CD4-positive, alpha-beta T cell (primary cell): ENCODE measurements at regions not wholly inside any gene's neighbourhood (a gene's known extent, or its start where the extent isn't known, plus 50 kb on each side); places are given as distances from the start of the nearest gene placed in this dataset.
"Not testable (repeated sequence)": the region's sequence is repeated elsewhere in the genome, so short reads cannot be mapped to it uniquely, and the experiment has no call there.

Experiments used
- ATAC-seq: fragments of 200-7000 bp; cut with Tn5 transposase; one replicate; pipeline ENCODE4 v1.10.0; 2022; ENCODE audit warnings: mild to moderate bottlenecking; ENCODE audit not compliant: poor library complexity
- CTCF ChIA-PET: fragments of 350-600 bp; sonication (Branson Sonifier 250); formaldehyde crosslinking; loops from one replicate; lab custom pipeline; 2021; ENCODE audit warnings: antibody characterized with exemption, inconsistent platforms; lab: Charles Lee
- POLR2A ChIA-PET: fragments of 350-600 bp; sonication (Branson Sonifier 250); formaldehyde crosslinking; loops from one replicate; lab custom pipeline; 2021; ENCODE audit warnings: antibody characterized with exemption, inconsistent platforms; lab: Charles Lee
- DNase-seq, 14 experiments: peaks; one replicate each; pipeline ENCODE4 v3.0.0-alpha.2; 2013 to 2020; ENCODE audit warnings: mixed read lengths in 2 of 14
- H3K27ac ChIP-seq, 2 donors: one replicate each; pipeline versions ENCODE4 v1.5.1 to v1.7.0; 2013; ENCODE audit warnings: low read length in 2 of 2, low read depth in 1 of 2, mild to moderate bottlenecking in 1 of 2
- H3K27me3 ChIP-seq, 2 experiments: 1 replicate in 1 of 2; 2 replicates in 1 of 2; pipeline versions ENCODE4 v1.6.1 to v1.7.0; 2013; ENCODE audit warnings: low read length in 2 of 2, control low read depth in 1 of 2, mild to moderate bottlenecking in 1 of 2, moderate library complexity in 1 of 2; ENCODE audit not compliant: insufficient read depth in 2 of 2, control insufficient read depth in 1 of 2
- H3K36me3 ChIP-seq: one replicate; pipeline ENCODE4 v1.6.1; 2013; ENCODE audit warnings: low read length, control low read depth; ENCODE audit not compliant: insufficient read depth
- H3K4me1 ChIP-seq: one replicate; pipeline ENCODE4 v1.6.1; 2013; ENCODE audit warnings: low read length, control low read depth; ENCODE audit not compliant: insufficient read depth
- H3K4me3 ChIP-seq: one replicate; pipeline ENCODE4 v1.5.1; 2013; ENCODE audit warnings: mild to moderate bottlenecking, low read length, moderate library complexity
- H3K9me3 ChIP-seq, 2 experiments: 1 replicate in 1 of 2; 2 replicates in 1 of 2; pipeline versions ENCODE4 v1.6.1 to v1.7.0; 2013; ENCODE audit warnings: low read length in 2 of 2, mild to moderate bottlenecking in 2 of 2, control low read depth in 1 of 2, moderate library complexity in 1 of 2; ENCODE audit not compliant: control insufficient read depth in 1 of 2, insufficient read depth in 1 of 2
- H3K27ac Mint-ChIP-seq: one replicate; pipeline ENCODE4 v1.8.0; 2020; ENCODE audit warnings: mixed read lengths
- H3K27me3 Mint-ChIP-seq: one replicate; pipeline ENCODE4 v1.8.0; 2021; ENCODE audit warnings: mixed read lengths
- H3K36me3 Mint-ChIP-seq: one replicate; pipeline ENCODE4 v1.8.0; 2021; ENCODE audit warnings: low read depth, mixed read lengths
- H3K4me1 Mint-ChIP-seq: one replicate; pipeline ENCODE4 v1.8.0; 2021; ENCODE audit warnings: low read depth, mixed read lengths
- H3K4me3 Mint-ChIP-seq: one replicate; pipeline ENCODE4 v1.8.0; 2020; ENCODE audit warnings: mild to moderate bottlenecking, mixed read lengths
- H3K9me3 Mint-ChIP-seq: one replicate; pipeline ENCODE4 v1.8.0; 2020; ENCODE audit warnings: mixed read lengths
- intact Hi-C, 2 experiments: fragments of 100-400 bp; cut with DNase I in 1 of 2; cut with micrococcal nuclease in 1 of 2; formaldehyde crosslinking; loops; one replicate each; pipeline versions ENCODE4 v1.15.1 to v1.9.0; 2023 to 2025; cut with DNase I, micrococcal nuclease
- TF ChIP-seq, protein P1 (sequence below): fragments of 200-600 bp; IDR thresholded peaks from one replicate; pipeline ENCODE4 v1.8.0; 2022; ENCODE audit warnings: antibody characterized with exemption, mild to moderate bottlenecking

DNA sequence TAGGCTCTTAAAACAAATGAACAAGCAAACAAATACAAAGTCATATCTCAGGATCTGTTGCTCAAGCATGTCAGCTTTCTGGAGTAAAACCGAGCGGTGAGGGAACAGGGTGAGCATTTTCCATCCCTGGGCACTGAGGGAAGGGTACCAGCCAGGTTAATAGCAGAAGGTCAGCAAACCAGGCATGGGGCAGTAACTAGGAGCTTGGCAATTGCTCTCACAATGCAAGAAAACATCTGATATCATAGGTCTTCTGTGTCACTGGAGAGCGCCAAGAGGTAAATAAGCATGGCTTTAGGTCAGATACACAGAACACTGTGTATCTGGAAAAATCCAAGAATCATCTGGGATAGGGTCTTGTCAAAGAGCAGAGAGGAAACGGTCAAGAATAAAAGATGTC is 521.7 kb upstream of the AUTS2 start:
- intact Hi-C loops = no loop called here
- H3K27me3 ChIP-seq = no peaks in the 10 kb centered on the region
- ChIA-PET POLR2A (no interaction called here), CTCF (no interaction called here)
- no peak overlapping the region for H3K27ac ChIP-seq
- no peak overlapping the region for H3K27ac Mint-ChIP-seq
- no peak for DNase-seq
- H3K9me3 Mint-ChIP-seq = peaks cover 9% of the 10 kb centered on the region
- H3K4me3 ChIP-seq = no peak overlapping the region
- no peaks in the 10 kb centered on the region for H3K36me3 Mint-ChIP-seq
- no peak for ATAC-seq
- no peak overlapping the region for H3K4me3 Mint-ChIP-seq
- H3K36me3 ChIP-seq = no peaks in the 10 kb centered on the region
- H3K27me3 Mint-ChIP-seq = no peaks in the 10 kb centered on the region
- peaks cover 0 to 17% of the 10 kb centered on the region in 2 experiments for H3K9me3 ChIP-seq
- no peaks in the 10 kb centered on the region for H3K4me1 ChIP-seq
- no peaks in the 10 kb centered on the region for H3K4me1 Mint-ChIP-seq
- TF ChIP-seq, protein P1, sequence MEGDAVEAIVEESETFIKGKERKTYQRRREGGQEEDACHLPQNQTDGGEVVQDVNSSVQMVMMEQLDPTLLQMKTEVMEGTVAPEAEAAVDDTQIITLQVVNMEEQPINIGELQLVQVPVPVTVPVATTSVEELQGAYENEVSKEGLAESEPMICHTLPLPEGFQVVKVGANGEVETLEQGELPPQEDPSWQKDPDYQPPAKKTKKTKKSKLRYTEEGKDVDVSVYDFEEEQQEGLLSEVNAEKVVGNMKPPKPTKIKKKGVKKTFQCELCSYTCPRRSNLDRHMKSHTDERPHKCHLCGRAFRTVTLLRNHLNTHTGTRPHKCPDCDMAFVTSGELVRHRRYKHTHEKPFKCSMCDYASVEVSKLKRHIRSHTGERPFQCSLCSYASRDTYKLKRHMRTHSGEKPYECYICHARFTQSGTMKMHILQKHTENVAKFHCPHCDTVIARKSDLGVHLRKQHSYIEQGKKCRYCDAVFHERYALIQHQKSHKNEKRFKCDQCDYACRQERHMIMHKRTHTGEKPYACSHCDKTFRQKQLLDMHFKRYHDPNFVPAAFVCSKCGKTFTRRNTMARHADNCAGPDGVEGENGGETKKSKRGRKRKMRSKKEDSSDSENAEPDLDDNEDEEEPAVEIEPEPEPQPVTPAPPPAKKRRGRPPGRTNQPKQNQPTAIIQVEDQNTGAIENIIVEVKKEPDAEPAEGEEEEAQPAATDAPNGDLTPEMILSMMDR = no peak

DNA sequence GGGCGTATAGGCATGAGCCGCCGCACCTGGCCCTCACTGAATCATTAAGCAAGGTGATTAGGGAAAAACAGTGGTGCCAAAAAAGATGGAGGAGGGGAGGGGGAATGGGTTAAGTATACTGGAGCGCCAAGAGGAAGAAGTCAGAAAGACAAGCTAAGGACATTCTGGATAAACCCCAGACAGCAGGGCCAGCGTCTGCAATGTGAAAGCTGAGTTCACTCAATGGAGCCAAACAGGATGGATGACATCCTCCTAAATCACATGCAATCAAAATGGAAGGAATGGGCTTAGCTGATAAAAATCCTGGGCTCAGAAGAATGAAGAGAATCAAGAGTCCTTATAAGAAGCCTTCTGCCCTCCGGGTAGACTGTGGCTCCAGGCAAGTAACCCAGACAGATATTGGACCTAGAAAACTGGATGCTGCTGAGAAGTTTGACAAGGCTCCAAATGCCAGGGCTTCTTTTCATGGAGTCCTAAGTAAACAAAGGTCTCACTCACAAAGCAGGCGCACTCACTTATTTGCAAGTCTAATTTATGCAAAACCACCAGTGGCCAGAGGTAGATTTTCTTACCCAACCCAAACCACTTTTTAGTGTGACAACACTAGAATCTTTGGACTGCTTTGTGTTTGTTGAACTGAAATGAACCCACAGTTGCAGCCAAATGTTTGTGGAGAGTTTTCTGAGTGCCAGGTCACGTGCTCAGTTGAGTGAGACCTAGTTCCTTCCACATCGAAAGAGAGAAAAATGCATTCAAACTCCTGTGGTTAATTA is 519.1 kb upstream of the AUTS2 start:
- no peaks in the 10 kb centered on the region for H3K4me1 ChIP-seq
- ATAC-seq = no peak
- H3K4me1 Mint-ChIP-seq = no peaks in the 10 kb centered on the region
- no peak overlapping the region for H3K4me3 ChIP-seq
- TF ChIP-seq, protein P1 = no peak
- POLR2A ChIA-PET = no interaction called here
- intact Hi-C loops = no loop called here
- H3K36me3 ChIP-seq = no peaks in the 10 kb centered on the region
- peaks cover 10% of the 10 kb centered on the region for H3K9me3 Mint-ChIP-seq
- no peaks in the 10 kb centered on the region for H3K27me3 ChIP-seq
- no peaks in the 10 kb centered on the region for H3K27me3 Mint-ChIP-seq
- H3K27ac ChIP-seq = no peak overlapping the region
- H3K27ac Mint-ChIP-seq = no peak overlapping the region
- peaks cover 0 to 20% of the 10 kb centered on the region in 2 experiments for H3K9me3 ChIP-seq
- CTCF ChIA-PET = no interaction called here
- no peak for DNase-seq
- no peaks in the 10 kb centered on the region for H3K36me3 Mint-ChIP-seq
- H3K4me3 Mint-ChIP-seq = no peak overlapping the region

DNA sequence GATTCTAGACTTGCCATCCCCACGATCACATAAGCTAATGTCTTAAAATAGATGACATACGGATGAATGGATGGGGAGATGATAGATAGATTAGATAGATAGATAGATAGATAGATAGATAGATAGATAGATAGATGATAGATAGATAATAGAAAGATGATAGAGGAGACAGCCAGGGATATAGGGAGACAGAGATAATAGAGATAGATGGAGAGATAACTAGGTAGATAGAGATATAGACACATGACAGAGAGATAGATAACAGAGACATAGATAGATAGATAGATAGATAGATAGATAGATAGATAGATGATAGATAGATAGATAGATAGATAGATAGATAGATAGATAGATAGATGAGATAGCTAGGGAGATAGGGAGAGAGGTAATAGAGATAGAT is 511.0 kb upstream of the AUTS2 start:
- H3K27me3 Mint-ChIP-seq, H3K36me3 ChIP-seq, H3K4me3 ChIP-seq, H3K9me3 Mint-ChIP-seq, H3K4me1 Mint-ChIP-seq, H3K36me3 Mint-ChIP-seq, H3K27me3 ChIP-seq, H3K4me3 Mint-ChIP-seq, ATAC-seq, intact Hi-C loops, CTCF ChIA-PET, POLR2A ChIA-PET, H3K4me1 ChIP-seq, H3K27ac Mint-ChIP-seq, H3K9me3 ChIP-seq, H3K27ac ChIP-seq, DNase-seq: not testable (repeated sequence)

- ATAC-seq (no peak), DNase-seq (no peak)
- CTCF ChIA-PET = no interaction called here
- H3K27me3 ChIP-seq = no peaks in the 10 kb centered on the region
- H3K27ac ChIP-seq = no peak overlapping the region
- peaks cover 0 to 4% of the 10 kb centered on the region in 2 experiments for H3K9me3 ChIP-seq
- Mint-ChIP-seq H3K9me3 (no peaks in the 10 kb centered on the region), H3K27ac (no peak overlapping the region), H3K4me3 (no peak overlapping the region), H3K36me3 (no peaks in the 10 kb centered on the region), H3K27me3 (no peaks in the 10 kb centered on the region), H3K4me1 (no peaks in the 10 kb centered on the region)
- POLR2A ChIA-PET = no interaction called here
- no peak overlapping the region for H3K4me3 ChIP-seq
- intact Hi-C loops = no loop called here
- H3K4me1 ChIP-seq = no peaks in the 10 kb centered on the region
- TF ChIP-seq, protein P1 = no peak
- no peaks in the 10 kb centered on the region for H3K36me3 ChIP-seq
These were observed 510.1 kb upstream of the AUTS2 start for GRCh38 chr7:69088185-69088584.
